ENCODE measurements at regions not wholly inside any gene's neighbourhood (a gene's known extent, or its start where the extent isn't known, plus 50 kb on each side); places are given as distances from the start of the nearest gene placed in this dataset.

DNA sequence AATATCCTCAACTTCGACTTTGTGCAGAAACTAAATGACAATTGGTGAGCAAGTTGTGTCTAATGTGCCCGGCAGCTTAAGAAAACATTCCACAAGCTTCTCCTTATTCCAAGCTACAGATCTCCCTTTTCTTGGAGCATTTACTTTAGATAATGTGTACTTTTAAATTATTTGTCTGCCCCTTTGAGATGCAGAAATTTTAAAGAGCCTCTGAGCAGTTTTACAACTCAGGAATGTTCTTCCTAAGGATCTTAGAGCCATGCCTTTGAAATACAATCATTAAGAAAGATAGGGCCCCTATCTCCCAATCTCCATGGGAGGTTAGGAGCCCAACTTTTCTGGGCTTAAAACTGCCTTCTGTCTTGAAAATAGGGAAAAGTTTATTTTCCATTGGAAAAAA, 723.7 kb upstream of the COX7C start:
- no peaks in the 10 kb centered on the region for H3K4me1 ChIP-seq
- no peaks in the 10 kb centered on the region for H3K36me3 ChIP-seq
- WGBS, 2 donors = 30 to 48% methylated on average over 2 of the region's 2 CpGs
- no peak for DNase-seq
- FAIRE-seq = no peak
- intact Hi-C loops (cut with DNase I) = no loop called here
- no peak for ATAC-seq
- H3K9me3 ChIP-seq = no peaks in the 10 kb centered on the region
- peaks cover 0 to 5% (median 0%) of the 10 kb centered on the region in 4 donors for H3K27me3 ChIP-seq
- H3K27ac ChIP-seq = no peak overlapping the region
- no peak overlapping the region for H3K4me3 ChIP-seq
- TF ChIP-seq, protein P1, sequence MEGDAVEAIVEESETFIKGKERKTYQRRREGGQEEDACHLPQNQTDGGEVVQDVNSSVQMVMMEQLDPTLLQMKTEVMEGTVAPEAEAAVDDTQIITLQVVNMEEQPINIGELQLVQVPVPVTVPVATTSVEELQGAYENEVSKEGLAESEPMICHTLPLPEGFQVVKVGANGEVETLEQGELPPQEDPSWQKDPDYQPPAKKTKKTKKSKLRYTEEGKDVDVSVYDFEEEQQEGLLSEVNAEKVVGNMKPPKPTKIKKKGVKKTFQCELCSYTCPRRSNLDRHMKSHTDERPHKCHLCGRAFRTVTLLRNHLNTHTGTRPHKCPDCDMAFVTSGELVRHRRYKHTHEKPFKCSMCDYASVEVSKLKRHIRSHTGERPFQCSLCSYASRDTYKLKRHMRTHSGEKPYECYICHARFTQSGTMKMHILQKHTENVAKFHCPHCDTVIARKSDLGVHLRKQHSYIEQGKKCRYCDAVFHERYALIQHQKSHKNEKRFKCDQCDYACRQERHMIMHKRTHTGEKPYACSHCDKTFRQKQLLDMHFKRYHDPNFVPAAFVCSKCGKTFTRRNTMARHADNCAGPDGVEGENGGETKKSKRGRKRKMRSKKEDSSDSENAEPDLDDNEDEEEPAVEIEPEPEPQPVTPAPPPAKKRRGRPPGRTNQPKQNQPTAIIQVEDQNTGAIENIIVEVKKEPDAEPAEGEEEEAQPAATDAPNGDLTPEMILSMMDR (IDR thresholded peaks at IDR 0.05) = no peak

DNA sequence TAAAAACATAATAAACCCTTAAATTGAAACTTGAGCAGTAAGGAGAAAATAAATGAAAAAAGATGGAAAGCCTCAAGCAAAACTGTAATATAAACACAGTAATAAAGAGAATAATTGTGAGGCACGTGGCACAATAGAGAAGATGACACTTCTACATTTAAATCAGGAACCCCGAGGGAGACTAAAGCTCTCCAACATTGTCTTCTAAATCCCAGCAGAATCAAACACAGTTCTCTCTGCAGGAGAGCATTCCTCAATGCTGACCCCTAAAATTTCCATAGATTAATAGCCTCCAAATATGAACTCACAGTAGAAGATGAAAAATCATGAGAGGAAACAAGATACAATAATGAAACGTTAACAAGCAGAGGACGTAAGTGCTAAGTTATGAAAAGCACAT, 721.2 kb upstream of the COX7C start:
- H3K4me3 ChIP-seq = no peak overlapping the region
- H3K9me3 ChIP-seq = no peaks in the 10 kb centered on the region
- DNase-seq = no peak
- no peaks in the 10 kb centered on the region for H3K27me3 ChIP-seq
- TF ChIP-seq, protein P1 (IDR thresholded peaks at IDR 0.05) = no peak
- no peak overlapping the region for H3K27ac ChIP-seq
- no peak for FAIRE-seq
- intact Hi-C loops (cut with DNase I) = no loop called here
- no peaks in the 10 kb centered on the region for H3K4me1 ChIP-seq
- H3K36me3 ChIP-seq = no peaks in the 10 kb centered on the region
- 19 to 32% methylated on average over 4 of the region's 4 CpGs for WGBS, 2 donors
- ATAC-seq = no peak

DNA sequence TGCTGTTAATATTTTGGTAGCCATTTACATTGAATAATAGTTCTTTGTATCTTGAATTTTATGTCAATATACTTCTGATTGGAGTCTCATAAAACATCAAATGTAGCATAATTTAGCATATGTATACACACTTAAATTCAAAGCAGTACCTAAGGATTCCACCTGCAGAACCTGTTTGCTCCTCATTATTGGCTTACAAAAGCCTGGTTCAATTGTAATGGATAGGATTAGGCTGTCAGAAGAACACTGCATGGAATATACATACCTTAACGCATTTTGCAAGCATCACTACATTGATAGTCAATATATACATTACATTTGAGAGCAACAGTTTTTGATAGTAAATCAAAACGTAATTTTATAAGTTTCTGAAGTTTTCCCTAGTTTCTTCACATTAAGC, 711.3 kb upstream of the COX7C start:
- no peak for ATAC-seq

DNA sequence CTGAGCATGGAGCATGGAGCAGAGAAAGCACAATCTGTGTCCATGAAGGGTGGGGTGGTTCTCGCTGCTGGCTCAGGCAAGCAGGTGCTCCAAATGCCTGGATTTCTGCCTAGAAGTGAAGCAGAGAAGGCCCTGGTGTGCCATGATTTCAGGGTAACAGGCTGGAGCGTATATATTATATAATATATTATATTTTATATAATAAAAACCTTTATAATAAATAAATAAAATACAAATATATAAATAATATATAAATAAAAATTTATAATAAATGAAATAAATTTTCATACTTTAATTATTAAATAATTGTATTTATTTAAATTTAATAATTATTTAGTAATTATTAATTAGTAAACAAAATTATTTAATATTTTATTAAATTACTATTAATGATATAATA, 707.4 kb upstream of the COX7C start:
- no peak for ATAC-seq
- no peaks in the 10 kb centered on the region for H3K9me3 ChIP-seq
- no peak for DNase-seq
- no peaks in the 10 kb centered on the region for H3K4me1 ChIP-seq
- WGBS, 2 donors = 69 to 89% methylated on average over 2 of the region's 2 CpGs
- FAIRE-seq = peak; percentile 99
- intact Hi-C loops (cut with DNase I) = no loop called here
- H3K4me3 ChIP-seq = no peak overlapping the region
- TF ChIP-seq, protein P1 (IDR thresholded peaks at IDR 0.05) = no peak
- no peak overlapping the region for H3K27ac ChIP-seq
- no peaks in the 10 kb centered on the region for H3K36me3 ChIP-seq
- peaks cover 0 to 4% (median 0%) of the 10 kb centered on the region in 4 donors for H3K27me3 ChIP-seq

More for the DNA sequence above, 711.3 kb upstream of the COX7C start:
- Histone ChIP-seq H3K27me3 (peaks cover 0 to 5% (median 2%) of the 10 kb centered on the region in 4 donors), H3K4me1 (no peaks in the 10 kb centered on the region), H3K9me3 (no peaks in the 10 kb centered on the region), H3K36me3 (no peaks in the 10 kb centered on the region), H3K4me3 (no peak overlapping the region), H3K27ac (no peak overlapping the region)
- DNase-seq (no peak), FAIRE-seq (no peak)
- 23 to 30% methylated on average over 2 of the region's 2 CpGs for WGBS, 2 donors
- TF ChIP-seq, protein P1 (IDR thresholded peaks at IDR 0.05) = no peak
- intact Hi-C loops (cut with DNase I) = no loop called here

DNA sequence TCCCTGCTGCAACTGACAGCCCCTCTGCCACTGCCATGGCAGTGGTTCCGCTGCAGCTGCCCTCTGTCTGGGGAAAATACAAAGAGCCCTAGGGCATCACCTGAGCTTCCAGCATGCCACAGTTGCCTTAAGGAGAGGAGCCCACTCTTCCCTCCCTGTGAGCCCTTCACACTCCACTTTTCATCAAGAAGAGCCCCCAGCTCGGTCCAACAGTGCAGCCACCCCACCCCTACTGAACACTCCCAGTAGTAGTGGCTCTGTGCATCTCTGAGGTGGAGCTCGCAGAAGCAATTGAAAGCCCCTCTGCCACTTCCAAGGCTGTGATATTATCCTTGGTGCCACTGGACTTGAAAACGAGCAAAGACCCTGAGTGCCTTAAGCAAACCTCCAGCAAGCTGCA, 696.8 kb upstream of the COX7C start:
- peak in 1 of 6 donors; percentile 9 for DNase-seq
- Histone ChIP-seq H3K4me1 (no peaks in the 10 kb centered on the region), H3K4me3 (no peak overlapping the region), H3K9me3 (no peaks in the 10 kb centered on the region), H3K36me3 (no peaks in the 10 kb centered on the region), H3K27ac (no peak overlapping the region), H3K27me3 (no peaks in the 10 kb centered on the region)
- TF ChIP-seq, protein P1 (IDR thresholded peaks at IDR 0.05) = no peak
- FAIRE-seq = no peak
- intact Hi-C loops (cut with DNase I) = no loop called here
- no peak for ATAC-seq
- WGBS, 2 donors = 64 to 66% methylated on average over 4 of the region's 4 CpGs

Measured in pancreas (tissue), 10 donors.